ENCODE measurements at regions not wholly inside any gene's neighbourhood (a gene's known extent, or its start where the extent isn't known, plus 50 kb on each side); places are given as distances from the start of the nearest gene placed in this dataset.

- no peaks in the 10 kb centered on the region for H3K9me3 Mint-ChIP-seq (ENCODE audit: unreplicated experiment)
- Histone ChIP-seq H3K27me3 (replicated peaks; ENCODE audit: control insufficient read depth, insufficient read depth, low read length) (no peaks in the 10 kb centered on the region; the same call in 1 of the 2 replicates), H3K4me1 (peaks cover 23% of the 10 kb centered on the region), H3K4me3 (ENCODE audit: low read depth, low read length) (no peak overlapping the region), H3K9me3 (0 out of 2 replicates have a peak, but pooled peaks cover 3% of the 10 kb centered on the region), H3K36me3 (ENCODE audit: control insufficient read depth, insufficient read depth, low read length) (no peaks in the 10 kb centered on the region)
- no peak for TF ChIP-seq CTCF (IDR thresholded peaks at IDR 0.05; ENCODE audit: insufficient read depth in 1 of 2, low read depth in 1 of 2, low read length in 1 of 2, severe bottlenecking in 1 of 2, unreplicated experiment in 1 of 2)
- ChIA-PET CTCF (no interaction called here), POLR2A (no interaction called here)
- no peak overlapping the region for H3K27ac Mint-ChIP-seq (ENCODE audit: unreplicated experiment)
- H3K27me3 Mint-ChIP-seq (ENCODE audit: insufficient read depth, unreplicated experiment), result peaks cover 3% of the 10 kb centered on the region
- H3K36me3 Mint-ChIP-seq (ENCODE audit: insufficient read depth, unreplicated experiment), result peaks cover 5% of the 10 kb centered on the region
- no peak overlapping the region for H3K4me3 Mint-ChIP-seq (ENCODE audit: unreplicated experiment)
- peaks cover 7% of the 10 kb centered on the region for H3K4me1 Mint-ChIP-seq (ENCODE audit: low read depth, unreplicated experiment)
- intact Hi-C loops (cut with micrococcal nuclease; ENCODE audit: unreplicated experiment), result loop anchor here (5.0 kb wide), 1 partner anchor 252 kb away; no protein-coding TSS in a partner anchor
- BruUV-seq (replicated peaks), result no TSS peak
- DNase-seq, result no peak
Observed at GRCh38 chr10:8618834-8619233, 564.3 kb downstream of the GATA3 start.

GRCh38 chr10:8628351-8628750 is 573.9 kb downstream of the GATA3 start:
- H3K9me3 Mint-ChIP-seq (ENCODE audit: unreplicated experiment), result no peaks in the 10 kb centered on the region
- no peak overlapping the region for H3K27ac Mint-ChIP-seq (ENCODE audit: unreplicated experiment)
- ChIA-PET POLR2A (no interaction called here), CTCF (no interaction called here)
- H3K27me3 ChIP-seq (replicated peaks; ENCODE audit: control insufficient read depth, insufficient read depth, low read length), result no peaks in the 10 kb centered on the region
- no peak for TF ChIP-seq CTCF (IDR thresholded peaks at IDR 0.05; ENCODE audit: insufficient read depth in 1 of 2, low read depth in 1 of 2, low read length in 1 of 2, severe bottlenecking in 1 of 2, unreplicated experiment in 1 of 2)
- no peaks in the 10 kb centered on the region for H3K9me3 ChIP-seq
- H3K4me3 Mint-ChIP-seq (ENCODE audit: unreplicated experiment), result no peak overlapping the region
- H3K36me3 Mint-ChIP-seq (ENCODE audit: insufficient read depth, unreplicated experiment), result no peaks in the 10 kb centered on the region
- intact Hi-C loops (cut with micrococcal nuclease; ENCODE audit: unreplicated experiment), result no loop called here
- no peaks in the 10 kb centered on the region for H3K36me3 ChIP-seq (ENCODE audit: control insufficient read depth, insufficient read depth, low read length)
- no TSS peak for BruUV-seq (replicated peaks)
- no peak overlapping the region for H3K4me3 ChIP-seq (ENCODE audit: low read depth, low read length)
- H3K4me1 Mint-ChIP-seq (ENCODE audit: low read depth, unreplicated experiment), result no peaks in the 10 kb centered on the region
- DNase-seq, result no peak
- no peaks in the 10 kb centered on the region for H3K4me1 ChIP-seq
- no peaks in the 10 kb centered on the region for H3K27me3 Mint-ChIP-seq (ENCODE audit: insufficient read depth, unreplicated experiment)

- ChIA-PET CTCF (no interaction called here), POLR2A (no interaction called here)
- no peaks in the 10 kb centered on the region; the same call in 1 of the 2 replicates for H3K9me3 ChIP-seq
- BruUV-seq (replicated peaks), result no TSS peak
- H3K9me3 Mint-ChIP-seq (ENCODE audit: unreplicated experiment), result no peaks in the 10 kb centered on the region
- H3K4me3 Mint-ChIP-seq (ENCODE audit: unreplicated experiment), result no peak overlapping the region
- no peak overlapping the region for H3K4me3 ChIP-seq (ENCODE audit: low read depth, low read length)
- no peaks in the 10 kb centered on the region for H3K36me3 Mint-ChIP-seq (ENCODE audit: insufficient read depth, unreplicated experiment)
- no peak overlapping the region for H3K27ac Mint-ChIP-seq (ENCODE audit: unreplicated experiment)
- peaks cover 1% of the 10 kb centered on the region for H3K4me1 Mint-ChIP-seq (ENCODE audit: low read depth, unreplicated experiment)
- no peak for TF ChIP-seq CTCF (IDR thresholded peaks at IDR 0.05; ENCODE audit: insufficient read depth in 1 of 2, low read depth in 1 of 2, low read length in 1 of 2, severe bottlenecking in 1 of 2, unreplicated experiment in 1 of 2)
- no peak for DNase-seq
- peaks cover 5% of the 10 kb centered on the region for H3K27me3 Mint-ChIP-seq (ENCODE audit: insufficient read depth, unreplicated experiment)
- H3K36me3 ChIP-seq (ENCODE audit: control insufficient read depth, insufficient read depth, low read length), result no peaks in the 10 kb centered on the region
- H3K4me1 ChIP-seq, result no peaks in the 10 kb centered on the region
- no peaks in the 10 kb centered on the region for H3K27me3 ChIP-seq (replicated peaks; ENCODE audit: control insufficient read depth, insufficient read depth, low read length)
- intact Hi-C loops (cut with micrococcal nuclease; ENCODE audit: unreplicated experiment), result loop anchor here (1.0 kb wide), 1 partner anchor 42 kb away; no protein-coding TSS in a partner anchor
Observed at GRCh38 chr10:8633909-8634308, 579.4 kb downstream of the GATA3 start.
